Adrenal gland (tissue), 5 donors: ENCODE measurements at regions not wholly inside any gene's neighbourhood (a gene's known extent, or its start where the extent isn't known, plus 50 kb on each side); places are given as distances from the start of the nearest gene placed in this dataset.

Experiments used
- CTCF ChIP-seq, 6 experiments: fragments of 450-650 bp in 4 of 6; fragments of 200-600 bp in 2 of 6; sonication (generic) in 1 of 6; IDR thresholded peaks; 1 replicate in 5 of 6; 2 replicates in 1 of 6; pipeline versions ENCODE4 v1.5.1 to v1.8.0; 2016 to 2021; ENCODE audit warnings: antibody characterized with exemption in 6 of 6, mild to moderate bottlenecking in 2 of 6, moderate library complexity in 1 of 6
- POLR2A ChIP-seq, 2 donors: fragments of 450-650 bp; IDR thresholded peaks; one replicate each; pipeline ENCODE4 v1.6.1; 2017; ENCODE audit warnings: antibody characterized with exemption in 2 of 2, mild to moderate bottlenecking in 2 of 2, moderate library complexity in 1 of 2
- donor health status: DM: no; HTN: no; CAD: no.

GRCh38 chr14:100440758-100441203, 117.6 kb downstream of the SLC25A47 start:
- TF ChIP-seq POLR2A (IDR thresholded peaks at IDR 0.05) (no peak), CTCF (IDR thresholded peaks at IDR 0.05) (no peak)
